NCI-H146 (cell line): ENCODE measurements at regions not wholly inside any gene's neighbourhood (a gene's known extent, or its start where the extent isn't known, plus 50 kb on each side); places are given as distances from the start of the nearest gene placed in this dataset.

ENCODE experiments used
- DNase-seq: peaks from one replicate; lab custom pipeline; 2025; lab: John Stamatoyannopoulos, UW

DNA sequence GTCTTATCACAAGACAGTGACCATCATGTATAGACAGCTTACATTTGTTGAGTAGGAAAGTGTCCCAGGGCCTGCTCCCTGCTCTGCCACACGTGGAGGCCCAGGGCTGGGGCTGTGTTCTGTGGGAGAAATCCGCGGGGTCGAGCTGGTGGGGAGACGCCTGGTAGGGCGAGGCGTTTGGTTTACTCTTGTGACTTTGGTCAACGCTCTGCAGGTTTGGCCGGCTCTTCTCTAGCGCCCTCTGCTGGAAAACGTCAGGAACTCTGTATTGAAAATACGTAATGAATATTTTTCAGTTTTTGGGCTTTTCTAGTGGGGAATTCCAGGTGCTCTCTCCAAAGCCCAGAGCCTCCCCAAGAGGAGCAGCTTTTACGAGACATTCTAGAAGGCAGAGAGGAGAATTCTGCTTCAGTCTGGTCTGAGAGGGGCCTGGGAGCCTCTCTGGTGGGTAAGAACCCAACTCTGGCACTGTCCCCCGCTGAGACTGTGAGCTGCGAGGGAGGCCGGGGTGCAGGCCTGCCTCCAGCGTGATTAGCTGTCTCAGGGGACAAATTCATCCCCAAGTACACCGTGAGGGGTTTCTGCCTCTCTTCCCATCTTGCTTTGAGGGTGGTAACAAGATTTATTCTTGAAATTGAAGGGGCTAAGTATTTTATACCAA is 112.6 kb upstream of the RALGAPA2 start:
- DNase-seq, result peak; percentile 76

DNA sequence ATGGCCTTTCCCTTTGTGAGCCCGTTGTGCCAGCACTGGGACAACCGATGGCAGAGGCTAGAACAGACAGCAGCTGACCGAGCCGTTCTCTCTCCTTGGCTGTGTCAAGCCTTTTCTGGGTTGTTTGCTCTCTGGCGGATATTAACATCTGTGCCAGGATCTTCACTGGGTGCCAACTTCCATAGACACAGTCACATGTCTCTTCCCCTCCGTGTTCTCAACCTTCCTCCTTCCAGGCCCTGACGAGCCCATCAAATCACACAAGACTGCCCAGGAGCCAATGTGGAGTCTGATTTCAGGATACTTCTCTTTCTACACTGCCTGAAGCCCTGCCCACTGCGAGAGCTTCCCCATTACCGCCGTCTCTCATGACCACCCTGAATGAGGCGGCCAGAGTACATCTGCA is 111.0 kb upstream of the RALGAPA2 start:
- no peak for DNase-seq

DNA sequence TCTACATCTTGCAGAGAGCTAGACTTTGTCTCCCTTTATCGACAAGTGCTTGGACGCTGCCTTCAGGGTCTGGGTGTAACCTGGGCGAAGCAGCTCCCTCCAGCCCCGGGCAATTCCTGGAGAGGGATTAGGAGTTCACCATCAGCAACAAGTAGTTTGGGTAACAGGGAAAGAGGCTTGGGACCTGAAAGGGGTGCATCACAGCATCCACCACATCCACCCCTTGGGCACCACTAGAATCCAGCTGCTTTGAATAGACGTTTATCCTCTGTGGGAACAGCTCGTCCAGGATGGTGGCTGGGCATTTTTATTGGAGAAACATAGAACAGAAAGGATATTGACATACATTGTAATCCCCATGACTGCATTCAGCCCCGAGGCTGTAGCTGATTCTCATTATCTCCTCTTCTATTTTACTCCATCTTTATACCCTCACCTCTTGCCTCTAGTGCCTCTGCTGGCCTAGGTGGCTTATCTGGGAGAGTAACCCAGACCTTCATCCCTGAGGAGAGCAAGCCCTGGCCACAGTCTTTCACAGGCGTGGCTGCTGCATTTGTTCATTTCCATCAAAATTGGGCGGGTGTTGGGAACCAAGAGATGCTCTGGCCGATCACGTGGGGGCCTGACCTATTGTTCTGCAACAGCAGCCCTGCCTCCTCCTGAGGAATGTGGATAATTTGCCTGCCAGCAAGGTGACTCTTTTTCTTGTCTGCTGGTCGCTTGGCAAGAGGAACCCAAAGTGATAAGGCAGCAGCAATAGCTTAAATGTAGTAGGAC is 109.2 kb upstream of the RALGAPA2 start:
- peak; percentile 52 for DNase-seq

DNA sequence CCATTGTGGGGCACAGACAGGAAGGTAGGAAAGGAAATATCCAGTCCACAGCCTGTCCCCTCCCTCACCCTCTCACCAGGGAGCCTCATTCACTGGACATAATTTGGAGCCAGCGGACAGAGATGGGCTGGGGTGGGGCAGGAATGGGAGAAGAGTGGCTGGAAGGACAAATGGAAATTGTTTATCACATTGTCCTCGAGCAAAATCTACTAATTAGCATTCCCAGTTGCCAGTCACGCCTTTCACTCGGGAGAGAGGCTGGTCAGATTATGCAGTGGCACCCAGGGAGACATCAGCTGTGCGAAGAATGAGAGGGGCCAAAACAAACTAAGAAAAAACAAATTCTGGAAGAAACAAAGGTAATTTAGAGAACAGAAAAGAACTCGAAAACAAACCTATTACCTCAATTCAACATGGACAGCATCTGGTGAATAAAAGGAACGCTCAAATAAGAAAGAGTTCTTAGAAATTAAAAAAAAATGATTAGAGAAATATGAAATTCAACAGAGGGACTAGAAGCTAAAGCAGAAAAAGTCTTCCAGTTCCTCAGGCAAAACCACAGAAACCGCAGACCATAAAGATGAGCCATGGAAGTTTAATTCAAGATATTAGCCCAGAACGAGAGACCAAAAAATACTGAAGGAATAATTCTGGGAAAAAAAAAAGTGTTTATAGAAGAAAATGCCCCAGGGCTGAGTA is 108.5 kb upstream of the RALGAPA2 start:
- peak; percentile 73 for DNase-seq

DNA sequence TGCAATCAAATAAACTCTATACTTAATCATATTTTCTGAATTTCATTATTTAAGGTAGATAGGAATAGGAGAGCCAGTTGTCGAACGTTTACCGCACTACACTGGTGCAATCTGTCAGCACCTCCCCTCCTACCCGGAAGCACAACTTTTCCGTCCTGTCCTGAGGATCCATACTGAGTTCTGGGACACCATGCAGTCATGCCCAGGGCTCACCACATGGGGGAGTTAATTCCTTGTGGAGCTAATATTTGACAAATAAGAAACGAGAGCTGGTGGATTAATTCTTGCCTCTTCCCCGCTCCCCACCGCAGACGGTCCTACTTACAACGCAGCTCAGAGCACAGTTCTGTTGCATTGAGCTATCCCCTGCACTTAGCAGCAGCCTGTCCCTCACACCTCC is 107.7 kb upstream of the RALGAPA2 start:
- peak; percentile 74 for DNase-seq

DNA sequence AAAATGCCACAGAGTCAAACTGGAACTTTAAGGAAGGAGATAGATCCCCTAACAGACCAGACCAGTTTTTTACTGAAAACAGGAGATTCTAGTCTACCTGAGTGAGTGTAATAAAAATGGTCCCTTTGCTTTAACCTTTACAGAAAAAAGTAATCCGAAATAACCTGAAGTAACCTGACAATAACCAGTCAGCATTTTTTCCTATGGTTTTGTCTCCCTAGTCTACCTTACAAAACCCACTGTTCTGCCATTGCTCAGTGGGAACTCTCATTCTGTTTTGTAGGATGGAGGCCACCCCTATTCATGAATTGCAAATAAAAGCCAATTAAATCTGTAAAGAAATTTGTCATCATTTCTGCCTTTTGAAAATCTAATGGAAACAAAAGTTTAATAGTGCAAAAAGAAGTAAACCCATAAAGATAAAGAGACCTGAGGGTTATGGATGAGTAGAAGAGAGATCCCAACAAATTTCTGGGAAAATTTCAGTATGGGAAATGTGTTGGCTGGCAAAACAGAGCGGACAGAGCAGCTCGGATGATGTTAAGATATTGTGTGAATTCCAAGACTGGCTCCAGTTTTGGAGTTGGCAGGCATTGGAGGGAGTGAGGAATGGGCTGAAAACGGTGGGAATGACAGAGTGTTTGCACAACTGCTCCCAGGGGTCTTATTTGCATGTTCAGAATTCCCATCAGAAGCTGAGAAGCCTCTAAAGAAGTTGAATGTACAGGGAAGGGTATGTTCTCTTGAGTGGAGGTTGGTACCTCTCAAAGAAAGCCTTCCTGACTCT is 104.7 kb upstream of the RALGAPA2 start:
- DNase-seq, result no peak

DNA sequence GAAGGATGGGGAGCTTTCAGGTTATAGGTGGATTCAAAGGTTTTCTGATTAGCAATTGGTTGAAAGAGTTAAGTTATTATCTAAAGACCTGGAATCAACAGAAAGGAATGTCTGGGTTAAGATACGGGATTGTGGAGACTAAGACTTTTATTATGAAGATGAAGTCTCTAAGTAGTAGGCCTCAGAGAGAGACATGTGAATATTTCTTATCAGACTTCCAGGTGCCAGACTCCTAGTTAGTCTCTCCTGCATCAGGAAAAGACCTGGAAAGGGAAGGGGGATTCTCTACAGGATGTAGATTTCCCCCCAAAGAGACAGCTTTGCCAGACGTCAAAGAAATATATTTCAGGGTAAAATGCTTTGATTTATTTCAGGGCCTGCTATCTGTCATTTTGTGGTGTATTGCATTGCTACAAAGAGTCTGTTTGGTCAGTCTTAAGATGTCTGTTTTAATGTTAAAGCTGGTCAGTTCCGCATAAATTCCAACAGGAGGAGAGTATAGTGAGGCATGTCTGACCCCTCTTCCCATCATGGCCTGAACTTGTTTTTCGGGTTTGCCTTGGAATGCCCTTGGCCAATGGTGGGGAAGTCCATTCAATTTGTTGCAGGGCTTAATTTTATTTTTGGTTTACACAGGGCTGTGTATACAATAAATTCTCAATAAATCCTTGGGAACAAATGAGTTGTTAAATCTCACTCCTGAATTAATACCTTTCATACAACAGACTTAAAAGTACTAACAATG is 103.4 kb upstream of the RALGAPA2 start:
- DNase-seq, result no peak

DNA sequence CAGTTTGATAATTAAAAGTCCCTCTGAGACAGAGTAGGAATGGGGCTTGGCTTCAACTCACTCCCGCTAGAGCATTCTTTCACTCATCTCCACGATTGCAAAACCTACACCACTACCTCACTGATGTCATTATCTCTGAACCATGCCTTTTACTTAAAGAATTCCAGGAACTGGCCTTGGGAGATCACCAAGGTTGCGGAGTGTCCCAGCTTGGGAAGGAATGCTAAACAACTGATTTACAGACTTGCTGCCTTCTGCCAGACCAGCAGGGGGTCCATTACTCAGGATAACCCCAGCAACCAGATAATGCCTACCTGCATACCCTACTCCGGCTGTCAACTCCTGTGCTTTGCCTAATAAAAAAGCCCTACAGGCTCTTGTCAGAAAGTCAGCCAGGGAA is 102.2 kb upstream of the RALGAPA2 start:
- peak; percentile 15 for DNase-seq

DNA sequence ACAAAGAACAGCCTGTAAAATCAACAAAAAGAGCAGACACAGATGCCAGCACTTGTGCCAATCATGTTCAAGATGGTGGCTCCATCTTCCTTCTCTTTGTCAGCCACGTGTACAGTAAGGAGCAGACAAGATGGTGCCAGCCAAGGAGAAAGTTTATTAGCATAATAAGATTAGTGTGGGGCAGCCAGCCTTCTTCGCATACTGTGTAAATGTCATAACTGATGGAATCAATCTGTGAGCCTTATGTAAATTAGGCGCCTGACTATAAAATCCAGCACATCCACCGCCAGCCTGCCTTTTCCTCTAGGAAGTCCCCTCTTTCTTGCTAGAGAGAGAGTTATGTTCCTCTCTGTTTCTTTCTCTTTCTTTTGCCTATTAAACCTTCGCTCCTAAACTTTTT is 99.7 kb upstream of the RALGAPA2 start:
- no peak for DNase-seq

DNA sequence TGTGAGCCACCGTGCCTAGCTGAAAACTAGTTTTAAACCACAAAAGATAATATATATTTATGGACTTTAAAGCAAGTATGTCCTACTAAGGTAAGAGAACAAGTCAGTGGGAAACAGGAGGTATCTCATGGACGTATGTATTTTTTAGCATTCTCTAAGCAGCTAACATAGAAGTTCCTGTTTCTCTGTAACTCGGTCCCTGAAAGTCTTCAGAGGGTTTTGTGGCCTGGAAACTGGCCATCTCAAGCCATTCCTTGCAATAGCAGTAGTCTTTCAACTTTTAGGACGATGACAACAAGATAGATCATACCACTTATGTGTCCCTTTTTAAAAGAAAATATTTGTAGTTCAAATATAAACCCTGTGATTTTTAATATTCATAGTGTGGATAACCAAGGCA is 95.6 kb upstream of the RALGAPA2 start:
- DNase-seq, result no peak

DNA sequence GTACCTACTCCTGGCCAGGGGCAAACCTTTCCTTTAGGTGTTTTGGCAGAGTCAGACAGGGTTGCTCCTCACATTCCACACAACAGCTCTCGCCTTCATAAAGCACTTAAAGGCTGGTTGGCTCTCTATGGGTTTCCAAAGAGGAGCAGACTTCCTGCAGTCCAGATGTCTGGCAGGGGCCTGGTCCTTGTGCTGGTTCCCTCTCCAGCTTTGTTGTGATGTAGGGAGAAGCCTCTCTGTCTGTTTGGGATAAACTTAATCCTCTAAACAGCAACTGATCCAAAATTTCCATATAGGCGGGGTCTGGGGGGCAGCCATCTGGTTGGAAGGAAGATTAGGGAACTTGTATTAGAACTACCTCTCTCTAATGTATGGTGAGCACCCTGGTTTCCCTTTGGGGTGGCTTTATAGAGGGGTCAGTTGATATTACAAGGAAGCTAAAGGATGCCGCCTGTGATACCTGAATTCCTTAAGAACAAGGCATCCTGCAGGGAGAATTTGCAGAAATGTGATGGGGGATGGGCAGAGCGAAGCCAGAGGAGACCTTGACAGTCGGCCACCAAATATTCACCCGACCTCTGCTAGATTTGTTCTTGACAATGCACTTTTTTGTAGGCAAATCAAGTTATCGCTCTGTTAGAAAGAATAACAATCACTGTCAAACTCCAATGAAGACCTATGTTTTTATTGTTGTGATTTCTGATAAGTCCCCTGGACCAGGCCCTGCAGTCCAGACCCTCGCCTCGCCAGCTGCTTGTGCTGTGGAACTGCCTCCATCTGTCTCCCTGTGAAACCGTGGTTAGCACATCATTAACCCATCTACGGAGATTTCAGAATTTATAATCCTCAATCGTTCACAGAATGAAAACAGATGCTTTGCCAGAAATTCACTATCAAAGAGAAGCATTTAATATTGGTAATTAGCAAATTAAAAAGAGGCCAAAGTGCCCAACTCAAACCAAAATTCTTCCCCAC is 94.0 kb upstream of the RALGAPA2 start:
- DNase-seq, result no peak

DNA sequence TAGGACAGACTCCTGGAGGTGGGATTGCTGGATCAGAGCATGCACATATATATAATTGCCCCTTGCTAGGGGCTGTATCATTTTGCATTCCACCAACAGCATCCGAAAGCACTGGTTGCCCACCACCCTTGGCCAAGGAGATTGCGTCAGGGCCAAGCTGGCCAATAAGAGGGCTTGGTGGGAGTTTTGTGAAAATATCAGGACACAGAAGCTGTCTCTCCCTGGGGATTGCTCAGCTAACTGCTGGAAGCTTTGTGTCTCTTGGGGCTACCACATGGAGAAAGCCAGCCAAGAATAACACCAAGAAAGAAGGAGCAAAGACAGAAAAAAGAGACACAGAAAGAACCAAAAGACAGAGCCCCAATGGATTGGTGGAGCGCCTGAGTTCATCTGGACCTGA is 90.6 kb upstream of the RALGAPA2 start:
- no peak for DNase-seq

DNA sequence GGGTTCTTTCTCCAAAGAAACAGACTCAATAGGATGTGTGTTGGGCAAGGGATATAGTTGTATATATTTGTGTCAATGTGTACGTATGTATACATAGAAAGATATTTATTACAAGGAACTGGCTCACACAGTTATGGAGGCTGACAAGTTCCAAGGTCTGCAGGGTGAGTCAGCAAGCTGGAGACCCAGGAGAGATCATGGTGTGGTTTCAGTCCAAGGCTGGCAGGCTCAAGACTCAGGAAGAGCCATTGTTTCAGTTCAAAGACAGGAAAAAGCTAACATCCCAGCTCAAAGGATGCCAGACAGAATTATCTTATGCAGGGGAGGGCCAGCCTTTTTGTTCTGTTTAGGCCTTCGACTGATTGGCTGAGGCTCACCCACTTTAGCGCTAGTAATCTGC is 89.9 kb upstream of the RALGAPA2 start:
- no peak for DNase-seq

DNA sequence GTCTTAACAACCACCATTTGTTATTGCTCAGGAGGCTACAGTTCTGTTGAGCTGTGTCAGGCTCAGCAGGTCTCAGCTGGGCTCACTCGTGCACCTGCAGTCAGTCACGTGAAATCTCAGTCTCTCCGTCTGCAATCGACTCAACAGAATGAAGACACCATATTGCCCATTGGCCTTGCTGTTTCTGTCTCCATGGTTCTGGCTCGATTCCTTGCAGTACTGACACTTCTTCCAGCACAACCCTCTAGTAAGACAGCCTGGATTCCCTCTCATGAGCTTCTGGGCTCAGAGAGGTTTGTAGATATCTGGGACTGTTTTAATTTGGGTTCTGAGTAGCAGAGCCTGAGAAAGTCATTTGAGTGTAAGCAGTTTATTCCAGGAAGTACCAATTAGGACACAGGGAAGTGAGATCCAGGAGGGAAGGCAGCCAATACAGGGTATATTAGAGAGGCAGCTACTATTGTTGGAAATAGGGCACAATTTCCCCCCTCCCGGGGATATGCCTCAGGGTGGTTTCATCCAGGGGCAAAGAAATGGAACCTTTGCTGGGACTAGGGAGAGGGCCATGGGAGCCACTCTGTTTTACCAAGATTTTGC is 87.4 kb upstream of the RALGAPA2 start:
- peak; percentile 18 for DNase-seq

DNA sequence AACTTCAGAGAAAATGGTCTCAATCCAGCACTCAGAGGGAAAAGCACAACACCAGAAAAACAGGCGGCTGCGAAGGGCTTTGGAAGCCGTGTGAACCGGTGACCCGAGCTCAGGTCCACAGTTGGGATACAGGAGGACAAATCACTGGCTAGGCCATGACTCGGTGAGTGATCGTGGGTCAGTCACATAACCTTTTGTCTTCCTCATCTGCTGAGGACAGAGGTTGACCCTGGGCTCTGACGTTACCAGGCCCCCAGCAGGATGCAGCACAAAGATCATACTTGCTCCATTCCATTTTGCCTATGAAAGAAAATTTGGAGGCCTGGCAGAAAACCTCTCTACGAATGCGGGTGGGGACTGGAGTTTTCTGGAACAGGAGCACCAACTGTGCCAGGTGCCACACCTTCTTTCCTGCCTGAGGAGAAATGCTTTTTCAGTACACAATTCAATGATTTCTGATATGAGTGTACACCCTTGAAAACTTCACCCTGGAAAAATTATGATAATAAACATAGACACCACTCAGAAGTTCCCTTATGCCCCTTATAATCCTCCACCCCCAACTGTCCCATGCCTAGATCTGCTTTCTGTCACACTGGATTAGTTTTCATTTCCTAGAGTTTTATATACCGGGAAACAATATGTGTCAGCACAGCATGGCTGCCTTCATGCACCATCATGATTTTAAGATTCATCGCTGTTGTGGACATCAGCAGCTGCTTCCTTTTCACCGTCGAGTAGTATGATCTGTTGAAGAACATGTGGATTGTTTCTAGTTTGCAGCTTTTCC is 85.3 kb upstream of the RALGAPA2 start:
- DNase-seq, result no peak

DNA sequence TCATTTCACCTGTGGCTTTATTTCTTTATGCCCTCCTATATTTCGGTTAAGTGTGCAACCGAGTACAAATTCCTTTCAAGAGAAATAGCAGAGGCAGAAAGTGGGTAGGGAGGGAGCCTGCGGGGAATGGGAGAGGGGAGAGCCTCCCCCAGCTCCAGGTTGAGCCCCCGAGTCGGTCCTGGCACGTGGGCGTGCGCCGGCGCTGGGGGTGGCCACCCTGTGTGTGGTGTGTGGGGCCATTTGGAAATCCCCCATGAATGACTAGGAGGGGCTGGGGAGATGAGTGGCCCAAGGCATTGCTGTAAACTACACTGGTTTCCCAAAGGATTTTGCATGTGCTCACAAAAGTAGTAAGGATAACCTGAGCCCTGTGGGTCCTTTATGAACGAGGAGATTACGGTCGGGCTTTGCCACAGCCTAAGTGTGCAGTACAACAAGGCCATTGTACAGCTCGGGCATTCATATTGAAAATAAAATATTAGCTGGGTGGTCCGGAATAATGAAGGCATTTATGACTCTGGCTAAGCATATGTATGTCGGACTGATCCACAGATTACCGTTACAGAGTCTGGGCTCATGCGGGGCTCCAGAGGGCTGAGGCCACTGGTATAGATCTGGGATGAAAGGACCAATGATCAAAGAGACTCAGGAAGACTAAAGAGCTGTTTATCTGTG is 84.5 kb upstream of the RALGAPA2 start:
- no peak for DNase-seq

DNA sequence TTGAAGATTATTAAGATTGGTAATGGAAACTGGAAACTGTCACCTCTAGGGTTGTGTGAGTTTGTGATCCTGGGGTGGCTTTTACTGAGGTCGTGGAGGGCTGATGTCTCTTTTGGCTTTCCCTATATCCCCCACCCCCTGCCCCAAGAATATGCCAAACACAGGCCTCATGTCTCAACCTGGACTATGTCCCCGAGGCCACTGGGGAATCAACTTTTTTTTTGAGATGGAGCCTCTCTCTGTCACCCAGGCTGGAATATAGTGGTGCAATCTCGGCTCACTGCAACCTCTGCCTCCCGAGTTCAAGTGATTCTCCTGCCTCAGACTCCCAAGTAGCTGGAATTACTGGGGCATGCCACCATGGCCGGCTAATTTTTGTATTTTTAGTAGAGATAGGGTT is 83.3 kb upstream of the RALGAPA2 start:
- no peak for DNase-seq

DNA sequence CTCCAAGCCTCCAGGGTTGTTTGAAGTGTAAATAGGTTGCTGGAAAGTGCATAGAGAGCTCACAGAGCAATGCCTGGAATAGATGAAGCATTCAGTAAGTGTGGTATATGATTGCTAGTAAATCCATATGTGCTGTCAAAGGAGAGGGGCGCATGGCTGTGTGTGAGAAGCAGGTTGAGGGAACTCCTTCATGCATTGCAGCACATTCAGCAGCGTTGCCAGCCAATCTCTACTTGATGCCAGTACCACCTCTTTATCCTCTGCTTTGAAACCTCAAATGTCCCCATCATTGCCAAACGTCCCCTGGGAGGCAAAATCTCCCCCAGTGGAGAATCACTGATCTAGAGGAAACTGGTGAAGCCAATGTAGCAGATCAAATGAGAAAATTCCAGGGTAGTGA is 82.7 kb upstream of the RALGAPA2 start:
- DNase-seq, result no peak

DNA sequence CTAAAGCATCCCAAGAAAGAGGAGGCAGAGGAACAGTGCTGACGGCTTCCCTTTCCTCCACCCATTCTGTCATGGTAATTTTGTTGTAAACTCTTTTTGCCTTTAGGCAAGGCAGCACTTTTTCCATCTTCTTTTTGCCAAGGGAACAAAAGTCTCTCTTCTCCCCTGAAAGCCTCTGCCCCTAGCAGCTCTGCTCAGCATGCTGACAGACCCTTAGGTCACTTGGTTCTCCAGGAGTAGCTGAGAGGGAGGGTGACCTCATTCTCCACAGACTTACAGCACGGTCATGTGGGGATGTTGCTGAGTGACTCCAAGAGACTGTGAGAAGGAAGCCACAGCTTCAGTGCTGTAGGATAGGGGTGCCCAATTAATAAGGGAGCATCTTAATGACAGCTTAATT is 81.1 kb upstream of the RALGAPA2 start:
- DNase-seq, result no peak
